ENCODE measurements at regions not wholly inside any gene's neighbourhood (a gene's known extent, or its start where the extent isn't known, plus 50 kb on each side); places are given as distances from the start of the nearest gene placed in this dataset.

DNA sequence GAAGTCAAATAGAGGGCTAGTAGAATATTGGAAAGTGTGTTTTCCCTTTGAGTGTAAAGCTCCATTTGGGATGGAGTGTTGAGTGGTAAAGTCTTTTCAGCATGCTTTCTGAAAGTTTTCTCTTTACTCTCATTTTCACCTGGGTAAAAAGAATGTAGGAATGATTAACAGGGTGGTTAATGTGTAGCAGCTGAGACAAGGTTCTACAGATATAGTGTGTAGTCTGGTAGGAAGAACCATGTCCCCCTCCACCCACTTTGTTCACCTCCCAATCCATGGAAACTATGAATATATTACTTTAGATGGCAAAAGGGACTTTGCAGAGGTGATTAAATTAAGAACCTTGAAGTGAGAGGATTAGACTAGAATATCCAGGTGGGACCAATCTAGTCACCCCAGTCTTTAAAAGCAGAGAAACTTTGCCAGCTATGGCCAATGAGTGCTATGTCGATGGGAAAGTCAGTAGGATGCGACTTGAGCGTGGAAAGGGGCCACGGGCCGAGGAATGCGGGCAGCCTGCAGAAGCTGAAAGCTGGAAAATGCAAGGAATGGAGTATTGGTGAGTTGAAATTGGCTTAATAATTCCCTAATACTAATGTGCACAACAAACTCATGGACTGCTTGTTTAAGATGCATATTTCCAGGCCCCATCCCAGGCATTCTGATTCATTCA, 166.3 kb upstream of the AHR start:
- Mint-ChIP-seq H3K9me3 (ENCODE audit: low read depth) (peaks cover 4% of the 10 kb centered on the region), H3K4me1 (ENCODE audit: low read depth) (peaks cover 33% of the 10 kb centered on the region), H3K4me3 (ENCODE audit: low read depth) (no peak overlapping the region), H3K36me3 (ENCODE audit: insufficient read depth) (peaks cover 2% of the 10 kb centered on the region), H3K27me3 (no peaks in the 10 kb centered on the region), H3K27ac (peak overlapping the region; percentile 67)
- TF ChIP-seq, protein P1, sequence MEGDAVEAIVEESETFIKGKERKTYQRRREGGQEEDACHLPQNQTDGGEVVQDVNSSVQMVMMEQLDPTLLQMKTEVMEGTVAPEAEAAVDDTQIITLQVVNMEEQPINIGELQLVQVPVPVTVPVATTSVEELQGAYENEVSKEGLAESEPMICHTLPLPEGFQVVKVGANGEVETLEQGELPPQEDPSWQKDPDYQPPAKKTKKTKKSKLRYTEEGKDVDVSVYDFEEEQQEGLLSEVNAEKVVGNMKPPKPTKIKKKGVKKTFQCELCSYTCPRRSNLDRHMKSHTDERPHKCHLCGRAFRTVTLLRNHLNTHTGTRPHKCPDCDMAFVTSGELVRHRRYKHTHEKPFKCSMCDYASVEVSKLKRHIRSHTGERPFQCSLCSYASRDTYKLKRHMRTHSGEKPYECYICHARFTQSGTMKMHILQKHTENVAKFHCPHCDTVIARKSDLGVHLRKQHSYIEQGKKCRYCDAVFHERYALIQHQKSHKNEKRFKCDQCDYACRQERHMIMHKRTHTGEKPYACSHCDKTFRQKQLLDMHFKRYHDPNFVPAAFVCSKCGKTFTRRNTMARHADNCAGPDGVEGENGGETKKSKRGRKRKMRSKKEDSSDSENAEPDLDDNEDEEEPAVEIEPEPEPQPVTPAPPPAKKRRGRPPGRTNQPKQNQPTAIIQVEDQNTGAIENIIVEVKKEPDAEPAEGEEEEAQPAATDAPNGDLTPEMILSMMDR (IDR thresholded peaks at IDR 0.05; ENCODE audit: unreplicated experiment) = no peak
- DNase-seq (ENCODE audit: low spot score, unreplicated experiment) = no peak

DNA sequence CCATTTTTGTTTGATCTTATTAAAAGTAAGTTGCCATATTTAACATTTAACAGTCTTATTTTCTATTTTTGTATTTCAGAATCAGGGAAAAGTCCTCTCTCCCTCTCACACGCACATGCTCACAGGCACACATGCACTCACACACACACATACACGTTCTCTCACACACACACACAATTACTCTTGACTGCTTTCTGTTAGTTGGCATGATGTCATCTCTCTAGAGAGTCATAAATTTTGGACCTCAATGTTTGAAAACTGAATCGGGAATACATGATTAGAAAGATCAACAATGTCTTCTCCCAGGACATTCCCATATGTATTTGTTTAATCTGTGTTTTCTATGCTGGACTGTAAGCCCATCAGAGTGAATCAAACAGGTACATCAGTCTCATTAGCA, 165.7 kb upstream of the AHR start:
- Mint-ChIP-seq H3K4me1 (ENCODE audit: low read depth) (peaks cover 33% of the 10 kb centered on the region), H3K9me3 (ENCODE audit: low read depth) (peaks cover 4% of the 10 kb centered on the region), H3K4me3 (ENCODE audit: low read depth) (peak overlapping the region; percentile 4), H3K27ac (peak overlapping the region; percentile 42), H3K36me3 (ENCODE audit: insufficient read depth) (peaks cover 2% of the 10 kb centered on the region), H3K27me3 (no peaks in the 10 kb centered on the region)
- TF ChIP-seq, protein P1 (IDR thresholded peaks at IDR 0.05; ENCODE audit: unreplicated experiment) = no peak
- no peak for DNase-seq (ENCODE audit: low spot score, unreplicated experiment)

DNA sequence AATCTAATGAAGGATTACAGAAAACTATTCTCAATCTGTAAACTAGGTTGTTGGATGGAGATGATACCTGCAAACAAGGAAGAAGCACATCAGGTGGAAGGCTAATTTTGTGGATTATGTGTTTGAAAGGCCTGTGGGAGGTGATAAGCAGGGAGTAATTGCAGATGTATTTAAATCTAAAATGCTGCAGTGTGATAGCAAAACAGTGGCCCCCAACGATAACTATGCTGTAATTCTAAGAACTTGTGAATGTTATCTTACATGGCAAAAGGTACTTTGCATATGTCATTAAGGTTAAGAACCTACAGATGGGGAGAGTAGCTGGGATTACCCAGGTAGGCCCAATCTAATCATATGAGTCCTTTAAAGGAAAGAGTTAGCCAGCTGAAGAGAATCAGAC, 164.5 kb upstream of the AHR start:
- no peak overlapping the region for H3K4me3 Mint-ChIP-seq (ENCODE audit: low read depth)
- H3K36me3 Mint-ChIP-seq (ENCODE audit: insufficient read depth) = peaks cover 2% of the 10 kb centered on the region
- H3K4me1 Mint-ChIP-seq (ENCODE audit: low read depth) = peaks cover 33% of the 10 kb centered on the region
- TF ChIP-seq, protein P1 (IDR thresholded peaks at IDR 0.05; ENCODE audit: unreplicated experiment) = no peak
- H3K27me3 Mint-ChIP-seq = no peaks in the 10 kb centered on the region
- DNase-seq (ENCODE audit: low spot score, unreplicated experiment) = no peak
- H3K27ac Mint-ChIP-seq = no peak overlapping the region
- H3K9me3 Mint-ChIP-seq (ENCODE audit: low read depth) = peaks cover 4% of the 10 kb centered on the region

DNA sequence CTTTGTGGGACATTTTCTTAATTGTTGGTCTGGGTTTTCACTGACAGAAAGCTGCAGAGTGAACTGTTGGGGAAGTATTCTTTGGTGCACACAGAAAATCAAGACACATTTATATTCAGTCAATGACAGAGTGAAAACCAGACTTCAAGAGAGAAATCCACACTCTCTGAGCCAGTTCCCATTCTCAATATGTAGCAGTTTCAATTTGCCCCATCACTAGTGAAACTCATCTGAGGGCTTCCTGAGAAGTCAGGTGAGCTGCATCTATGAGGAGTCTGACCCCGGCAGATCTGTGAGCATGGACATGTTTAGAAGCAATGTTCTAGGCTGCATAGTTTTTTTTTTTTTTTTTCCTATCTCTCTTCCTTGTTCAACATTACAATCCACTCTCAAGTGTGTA, 163.7 kb upstream of the AHR start:
- Mint-ChIP-seq H3K4me3 (ENCODE audit: low read depth) (no peak overlapping the region), H3K9me3 (ENCODE audit: low read depth) (peaks cover 4% of the 10 kb centered on the region), H3K36me3 (ENCODE audit: insufficient read depth) (peaks cover 2% of the 10 kb centered on the region), H3K27me3 (no peaks in the 10 kb centered on the region), H3K4me1 (ENCODE audit: low read depth) (peaks cover 33% of the 10 kb centered on the region), H3K27ac (no peak overlapping the region)
- no peak for DNase-seq (ENCODE audit: low spot score, unreplicated experiment)
- TF ChIP-seq, protein P1 (IDR thresholded peaks at IDR 0.05; ENCODE audit: unreplicated experiment) = no peak

DNA sequence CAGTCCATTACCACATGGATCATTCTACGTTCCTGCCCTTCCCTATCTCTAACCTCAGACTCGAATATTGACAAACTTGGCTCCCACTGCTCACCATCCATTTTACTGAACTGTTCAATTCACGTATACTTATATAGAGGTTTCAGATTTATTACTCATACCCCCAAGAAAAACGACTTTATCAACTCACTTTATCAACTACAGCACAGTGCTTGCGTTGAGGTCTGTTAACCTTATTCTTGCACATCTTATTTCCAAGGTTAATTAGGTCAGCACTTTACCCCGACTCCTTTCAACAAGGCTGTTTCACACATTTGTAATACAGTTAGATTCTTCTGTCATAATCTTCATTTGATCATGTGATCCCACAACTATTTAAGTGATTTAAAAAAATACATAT, 162.3 kb upstream of the AHR start:
- H3K27ac Mint-ChIP-seq = no peak overlapping the region
- H3K4me3 Mint-ChIP-seq (ENCODE audit: low read depth) = no peak overlapping the region
- H3K4me1 Mint-ChIP-seq (ENCODE audit: low read depth) = peaks cover 20% of the 10 kb centered on the region
- peaks cover 2% of the 10 kb centered on the region for H3K36me3 Mint-ChIP-seq (ENCODE audit: insufficient read depth)
- TF ChIP-seq, protein P1 (IDR thresholded peaks at IDR 0.05; ENCODE audit: unreplicated experiment) = no peak
- peaks cover 4% of the 10 kb centered on the region for H3K9me3 Mint-ChIP-seq (ENCODE audit: low read depth)
- no peaks in the 10 kb centered on the region for H3K27me3 Mint-ChIP-seq
- DNase-seq (ENCODE audit: low spot score, unreplicated experiment) = no peak
